Testis (tissue), 2 donors: ENCODE measurements at regions not wholly inside any gene's neighbourhood (a gene's known extent, or its start where the extent isn't known, plus 50 kb on each side); places are given as distances from the start of the nearest gene placed in this dataset.

Experiments used
- CTCF ChIP-seq, 3 experiments: fragments of 450-650 bp in 2 of 3; fragments of 200-600 bp in 1 of 3; sonication (generic) in 1 of 3; IDR thresholded peaks; one replicate each; pipeline ENCODE4 v1.5.1; 2016 to 2019; ENCODE audit warnings: antibody characterized with exemption in 3 of 3, mild to moderate bottlenecking in 2 of 3, moderate library complexity in 1 of 3
- POLR2A ChIP-seq: fragments of 450-650 bp; IDR thresholded peaks from one replicate; pipeline ENCODE4 v1.6.1; 2017; ENCODE audit warnings: antibody characterized with exemption, mild to moderate bottlenecking, moderate library complexity

GRCh38 chr6:56764081-56764566 is 121.4 kb upstream of the DST start:
- TF ChIP-seq CTCF (IDR thresholded peaks at IDR 0.05) (no peak), POLR2A (no peak)
